HepG2 (cell line): ENCODE measurements at regions not wholly inside any gene's neighbourhood (a gene's known extent, or its start where the extent isn't known, plus 50 kb on each side); places are given as distances from the start of the nearest gene placed in this dataset.

Experiments
- ATAC-seq: fragments of 200-7000 bp; cut with Tn5 transposase; 3 replicates; pipeline ENCODE4 v1.9.1; 2020; ENCODE audit warnings: mild to moderate bottlenecking, moderate library complexity
- BruUV-seq: library from RNA; stranded (reverse); fragments of 400-500 nt; replicated peaks from 2 replicates; lab custom pipeline; 2021; lab: Mats Ljungman, UMichigan
- CTCF ChIA-PET: fragments of 300-600 bp; formaldehyde crosslinking; extraction: SDS; loops from one replicate; lab custom pipeline; 2021; ENCODE audit warnings: low total read pairs, inconsistent platforms, low intra/inter-chr PET ratio; lab: Yijun Ruan, JAX
- POLR2A ChIA-PET: fragments of 350-600 bp; sonication (Branson Sonifier 250); formaldehyde crosslinking; loops from one replicate; lab custom pipeline; 2020; ENCODE audit warnings: antibody characterized with exemption, inconsistent platforms; lab: Yijun Ruan, JAX
- DNase-seq: peaks from one replicate; pipeline ENCODE4 v3.0.0-alpha.2; 2015; ENCODE audit warnings: low spot score
- FAIRE-seq: peaks from 3 replicates; lab custom pipeline; 2011; peaks lifted over from hg19 to GRCh38; lab: Jason Lieb, UNC
- H2AFZ ChIP-seq: one replicate; pipeline ENCODE4 v1.6.1; 2011; ENCODE audit warnings: low read length, inconsistent platforms
- H3K27ac ChIP-seq: fragments of 300-600 bp; 3 replicates; pipeline ENCODE4 v1.8.0; 2011; ENCODE audit warnings: mixed run types, mild to moderate bottlenecking, mixed read lengths, low read length, inconsistent platforms; ENCODE audit not compliant: insufficient read depth; ENCODE audit errors: extremely low read length
- H3K27me3 ChIP-seq, 2 experiments: fragments of 200-600 bp in 1 of 2; 2 replicates in 1 of 2; 3 replicates in 1 of 2; pipeline versions ENCODE4 v1.6.0 to v1.8.0; 2011; ENCODE audit warnings: low read length in 2 of 2, mild to moderate bottlenecking in 2 of 2, moderate library complexity in 2 of 2, inconsistent platforms in 1 of 2; ENCODE audit not compliant: insufficient read depth in 2 of 2, control insufficient read depth in 1 of 2
- H3K36me3 ChIP-seq, 2 experiments: fragments of 200-600 bp in 1 of 2; replicated peaks in 1 of 2; 2 replicates in 1 of 2; 3 replicates in 1 of 2; pipeline versions ENCODE4 v1.5.1 to v1.8.0; 2011; ENCODE audit warnings: low read length in 2 of 2, inconsistent platforms in 1 of 2; ENCODE audit not compliant: insufficient read depth in 2 of 2, control insufficient read depth in 1 of 2
- H3K4me1 ChIP-seq: 2 replicates; pipeline ENCODE4 v1.5.1; 2012; ENCODE audit warnings: low read length, inconsistent platforms; ENCODE audit not compliant: insufficient read depth
- H3K4me2 ChIP-seq: 2 replicates; pipeline ENCODE4 v1.6.0; 2011; ENCODE audit warnings: low read depth, low read length, inconsistent platforms
- H3K4me3 ChIP-seq, 3 experiments: fragments of 200-600 bp in 1 of 3; sonication (generic), shearing (Covaris generic) in 1 of 3; replicated peaks in 1 of 3; 2 replicates each; pipeline ENCODE4 v1.5.1; 2011 to 2016; ENCODE audit warnings: low read length in 3 of 3, inconsistent platforms in 2 of 3, low read depth in 2 of 3, mild to moderate bottlenecking in 2 of 3, control low read depth in 1 of 3, mixed read lengths in 1 of 3; ENCODE audit not compliant: insufficient read depth in 1 of 3
- H3K79me2 ChIP-seq: one replicate; pipeline ENCODE4 v1.6.1; 2011; ENCODE audit warnings: low read length, inconsistent platforms; ENCODE audit not compliant: insufficient read depth
- H3K9ac ChIP-seq: 2 replicates; pipeline ENCODE4 v1.6.0; 2011; ENCODE audit warnings: mild to moderate bottlenecking, low read depth, low read length, inconsistent platforms; ENCODE audit not compliant: insufficient read depth
- H3K9me3 ChIP-seq: 2 replicates; pipeline ENCODE4 v1.5.1; 2012; ENCODE audit warnings: mild to moderate bottlenecking, low read length
- H4K20me1 ChIP-seq: 2 replicates; pipeline ENCODE4 v1.6.0; 2011; ENCODE audit warnings: inconsistent platforms, mild to moderate bottlenecking, low read length, moderate library complexity; ENCODE audit not compliant: insufficient read depth
- DZIP1 ChIP-seq: sonication (generic); formaldehyde crosslinking; IDR thresholded peaks from 2 replicates; pipeline ENCODE4 v1.5.0; 2020; ENCODE audit warnings: mild to moderate bottlenecking, missing genetic modification reagents
- EED ChIP-seq: sonication (generic); formaldehyde crosslinking; IDR thresholded peaks from 2 replicates; pipeline ENCODE4 v1.5.0; 2020; ENCODE audit warnings: mild to moderate bottlenecking, missing genetic modification reagents
- MLX ChIP-seq: IDR thresholded peaks from 2 replicates; pipeline ENCODE4 v1.6.1; 2016
- NFKBIZ ChIP-seq: IDR thresholded peaks from 2 replicates; pipeline ENCODE4 v1.6.1; 2018; ENCODE audit warnings: missing genetic modification reagents, missing compliant biosample characterization
- TARDBP ChIP-seq: sonication (generic); formaldehyde crosslinking; IDR thresholded peaks from 2 replicates; pipeline ENCODE4 v1.8.0; 2022; ENCODE audit warnings: mild to moderate bottlenecking, missing genetic modification reagents
- ZIK1 ChIP-seq: sonication (generic); formaldehyde crosslinking; IDR thresholded peaks from 2 replicates; pipeline ENCODE4 v1.5.0; 2020; ENCODE audit warnings: mild to moderate bottlenecking, low read depth, missing genetic modification reagents, borderline replicate concordance
- ZNF367 ChIP-seq: sonication (generic); formaldehyde crosslinking; IDR thresholded peaks from 2 replicates; pipeline ENCODE4 v1.4.0; 2020; ENCODE audit warnings: missing genetic modification reagents, borderline replicate concordance
- ZNF670 ChIP-seq: sonication (generic); formaldehyde crosslinking; IDR thresholded peaks from 2 replicates; pipeline ENCODE4 v1.8.0; 2022; ENCODE audit warnings: mild to moderate bottlenecking, missing genetic modification reagents, borderline replicate concordance
- WGBS: methylation state at CpG from one replicate; pipeline ENCODE4 v1.1.6; 2017; ENCODE audit warnings: low lambda C conversion rate; 5-methylcytosine and 5-hydroxymethylcytosine counted together
- in situ Hi-C: cut with HindIII; loops from 2 replicates; pipeline ENCODE4 v1.10.0; 2017; ENCODE audit warnings: low pct_unique_long_range_greater_than_20kb; ENCODE audit not compliant: extremely low pct_ligation_motif_present
- intact Hi-C: fragments of 100-400 bp; cut with micrococcal nuclease; formaldehyde crosslinking; loops from one replicate; pipeline ENCODE4 v1.10.0; 2022; ENCODE audit not compliant: unreplicated experiment

GRCh38 chr5:112646139-112646936, 91.3 kb upstream of the APC start (continued):
- TF ChIP-seq ZIK1 (CRISPR knock-in tag) (no peak), TARDBP (CRISPR knock-in tag) (no peak)

- no peak for FAIRE-seq
- in situ Hi-C loops, result no loop called here
- no peaks in the 10 kb centered on the region; a peak in 1 of 5 replicates for H3K27me3 ChIP-seq
- TF ChIP-seq NFKBIZ (CRISPR knock-in tag) (no peak), MLX (CRISPR knock-in tag) (no peak)
- TF ChIP-seq, all 625 proteins: peak for 0
- H3K9me3 ChIP-seq, result no peaks in the 10 kb centered on the region
- H3K79me2 ChIP-seq, result no peaks in the 10 kb centered on the region
- no peaks in the 10 kb centered on the region for H4K20me1 ChIP-seq
- no TSS peak for BruUV-seq
- ChIA-PET CTCF (no interaction called here), POLR2A (no interaction called here)
- no peaks in the 10 kb centered on the region for H3K36me3 ChIP-seq
- no peak overlapping the region for H3K27ac ChIP-seq
- intact Hi-C loops, result no loop called here
- WGBS, result 56% methylated on average over 1 of the region's 1 CpG
- no peak overlapping the region for H2AFZ ChIP-seq
- no peak overlapping the region for H3K4me2 ChIP-seq
- no peaks in the 10 kb centered on the region for H3K4me1 ChIP-seq
- no peak overlapping the region for H3K9ac ChIP-seq
- H3K4me3 ChIP-seq, result no peak overlapping the region
- ATAC-seq (no peak), DNase-seq (no peak)
Observed at GRCh38 chr5:112647428-112647827, 90.3 kb upstream of the APC start.

- no peaks in the 10 kb centered on the region for H4K20me1 ChIP-seq
- H3K9ac ChIP-seq, result no peak overlapping the region
- TF ChIP-seq EED (CRISPR knock-in tag), result no peak
- TF ChIP-seq DZIP1, result no peak
- no peak for TF ChIP-seq ZNF367 (CRISPR knock-in tag)
- TF ChIP-seq ZNF670 (CRISPR knock-in tag), result no peak
- no peaks in the 10 kb centered on the region for H3K79me2 ChIP-seq
- H3K36me3 ChIP-seq, result no peaks in the 10 kb centered on the region
- in situ Hi-C loops, result no loop called here
- no peak overlapping the region for H3K4me2 ChIP-seq
- intact Hi-C loops, result no loop called here
- H3K4me3 ChIP-seq, result no peak overlapping the region
- H2AFZ ChIP-seq, result no peak overlapping the region
- no TSS peak for BruUV-seq
- ChIA-PET CTCF (no interaction called here), POLR2A (no interaction called here)
- 38% methylated on average over 1 of the region's 1 CpG for WGBS
- ATAC-seq, result no peak
- H3K27ac ChIP-seq, result no peak overlapping the region
- DNase-seq, result no peak
- no peak for FAIRE-seq
- H3K9me3 ChIP-seq, result no peaks in the 10 kb centered on the region
- no peaks in the 10 kb centered on the region for H3K4me1 ChIP-seq
- H3K27me3 ChIP-seq, result no peaks in the 10 kb centered on the region; a peak in 1 of 5 replicates
Observed at GRCh38 chr5:112648264-112648663, 89.4 kb upstream of the APC start.
